Hindlimb muscle (tissue), 1 donor: ENCODE measurements at regions not wholly inside any gene's neighbourhood (a gene's known extent, or its start where the extent isn't known, plus 50 kb on each side); places are given as distances from the start of the nearest gene placed in this dataset.
"Not testable (repeated sequence)": the region's sequence is repeated elsewhere in the genome, so short reads cannot be mapped to it uniquely, and the experiment has no call there.

Experiments
- DNase-seq: peaks from one replicate; pipeline ENCODE4 v3.0.0-alpha.2; 2013

GRCh38 chr5:135177591-135177990, 143.6 kb upstream of the PITX1 start:
- DNase-seq, result no peak

GRCh38 chr5:135176991-135177390, 143.0 kb upstream of the PITX1 start:
- no peak for DNase-seq

GRCh38 chr5:135174315-135175096, 140.5 kb upstream of the PITX1 start:
- DNase-seq, result no peak

GRCh38 chr5:135173662-135174290, 139.7 kb upstream of the PITX1 start:
- no peak for DNase-seq

- no peak for DNase-seq
These were observed 138.7 kb upstream of the PITX1 start for GRCh38 chr5:135172718-135173117.

- DNase-seq, result no peak
These were observed 137.3 kb upstream of the PITX1 start for GRCh38 chr5:135171336-135171735.

GRCh38 chr5:135170500-135170899, 136.5 kb upstream of the PITX1 start:
- DNase-seq, result no peak

- DNase-seq, result no peak
These were observed 135.7 kb upstream of the PITX1 start for GRCh38 chr5:135169753-135170152.

GRCh38 chr5:135167634-135168033, 133.6 kb upstream of the PITX1 start:
- no peak for DNase-seq

- DNase-seq, result not testable (repeated sequence)
These were observed 131.0 kb upstream of the PITX1 start for GRCh38 chr5:135164873-135165614.

GRCh38 chr5:135163964-135164363, 129.9 kb upstream of the PITX1 start:
- DNase-seq, result no peak

- no peak for DNase-seq
These were observed 129.4 kb upstream of the PITX1 start for GRCh38 chr5:135163391-135163790.

GRCh38 chr5:135162661-135163265, 128.7 kb upstream of the PITX1 start:
- no peak for DNase-seq

- no peak for DNase-seq
These were observed 127.2 kb upstream of the PITX1 start for GRCh38 chr5:135161221-135161620.

GRCh38 chr5:135160036-135160675, 126.1 kb upstream of the PITX1 start:
- DNase-seq, result no peak

- no peak for DNase-seq
These were observed 125.6 kb upstream of the PITX1 start for GRCh38 chr5:135159626-135160025.

GRCh38 chr5:135158982-135159381, 125.0 kb upstream of the PITX1 start:
- no peak for DNase-seq

GRCh38 chr5:135158314-135158697, 124.3 kb upstream of the PITX1 start:
- DNase-seq, result no peak

- DNase-seq, result no peak
These were observed 123.6 kb upstream of the PITX1 start for GRCh38 chr5:135157421-135158313.

GRCh38 chr5:135156715-135157404, 122.8 kb upstream of the PITX1 start:
- DNase-seq, result no peak

GRCh38 chr5:135156337-135156714, 122.3 kb upstream of the PITX1 start:
- DNase-seq, result no peak
